Nephron progenitor cell (in vitro differentiated cells): ENCODE measurements at regions not wholly inside any gene's neighbourhood (a gene's known extent, or its start where the extent isn't known, plus 50 kb on each side); places are given as distances from the start of the nearest gene placed in this dataset.
"Not testable (repeated sequence)": the region's sequence is repeated elsewhere in the genome, so short reads cannot be mapped to it uniquely, and the experiment has no call there.

Experiments used
- DNase-seq: peaks from one replicate; pipeline ENCODE4 v3.0.0; 2021
- H3K27ac Mint-ChIP-seq: 2 replicates; pipeline ENCODE4 v1.8.0; 2021; ENCODE audit warnings: mild to moderate bottlenecking, moderate library complexity, mixed read lengths
- H3K27me3 Mint-ChIP-seq: 2 replicates; pipeline ENCODE4 v1.8.0; 2021; ENCODE audit warnings: mild to moderate bottlenecking, low read depth, mixed read lengths; ENCODE audit not compliant: poor library complexity
- H3K36me3 Mint-ChIP-seq: 2 replicates; pipeline ENCODE4 v1.8.0; 2021; ENCODE audit warnings: low read depth, mixed read lengths
- H3K4me1 Mint-ChIP-seq: 2 replicates; pipeline ENCODE4 v1.8.0; 2021; ENCODE audit warnings: mixed read lengths
- H3K4me3 Mint-ChIP-seq: 2 replicates; pipeline ENCODE4 v1.8.0; 2021; ENCODE audit warnings: mild to moderate bottlenecking, moderate library complexity, mixed read lengths
- H3K9me3 Mint-ChIP-seq: 2 replicates; pipeline ENCODE4 v1.8.0; 2021; ENCODE audit warnings: mild to moderate bottlenecking, moderate library complexity, mixed read lengths
- CTCF ChIP-seq: fragments of 200-600 bp; sonication (generic); IDR thresholded peaks from 2 replicates; pipeline ENCODE4 v1.5.0; 2021; ENCODE audit warnings: antibody characterized with exemption

- Mint-ChIP-seq H3K9me3 (peaks cover 26% of the 10 kb centered on the region), H3K4me3 (no peak overlapping the region), H3K4me1 (peaks cover 5% of the 10 kb centered on the region), H3K36me3 (peaks cover 11% of the 10 kb centered on the region), H3K27ac (no peak overlapping the region), H3K27me3 (no peaks in the 10 kb centered on the region)
- no peak for TF ChIP-seq CTCF
- DNase-seq, result no peak
These were observed 101.3 kb upstream of the ZEB2 start for GRCh38 chr2:144621266-144621665.

- Mint-ChIP-seq H3K36me3 (peaks cover 11% of the 10 kb centered on the region), H3K4me3 (no peak overlapping the region), H3K4me1 (no peaks in the 10 kb centered on the region), H3K27me3 (no peaks in the 10 kb centered on the region), H3K27ac (no peak overlapping the region), H3K9me3 (peaks cover 30% of the 10 kb centered on the region)
- DNase-seq, result no peak
- TF ChIP-seq CTCF, result no peak
These were observed 99.8 kb upstream of the ZEB2 start for GRCh38 chr2:144619760-144620159.

- H3K9me3 Mint-ChIP-seq, result peaks cover 12% of the 10 kb centered on the region
- H3K27ac Mint-ChIP-seq, H3K36me3 Mint-ChIP-seq: not testable (repeated sequence)
These were observed 97.3 kb upstream of the ZEB2 start for GRCh38 chr2:144617171-144617570.

GRCh38 chr2:144615866-144616565, 96.1 kb upstream of the ZEB2 start:
- H3K36me3 Mint-ChIP-seq, result no peaks in the 10 kb centered on the region
- DNase-seq, result no peak
- no peaks in the 10 kb centered on the region for H3K27me3 Mint-ChIP-seq
- TF ChIP-seq CTCF, result no peak
- no peak overlapping the region for H3K4me3 Mint-ChIP-seq
- H3K27ac Mint-ChIP-seq, result no peak overlapping the region
- H3K9me3 Mint-ChIP-seq, result peaks cover 3% of the 10 kb centered on the region
- H3K4me1 Mint-ChIP-seq, result peaks cover 5% of the 10 kb centered on the region

More at GRCh38 chr2:144617171-144617570, 97.3 kb upstream of the ZEB2 start:
- not testable (repeated sequence) for H3K4me1 Mint-ChIP-seq, H3K4me3 Mint-ChIP-seq, DNase-seq, H3K27me3 Mint-ChIP-seq

GRCh38 chr2:144607891-144608521, 88.1 kb upstream of the ZEB2 start:
- Mint-ChIP-seq H3K9me3 (no peaks in the 10 kb centered on the region), H3K27me3 (peaks cover 6% of the 10 kb centered on the region), H3K27ac (no peak overlapping the region), H3K36me3 (no peaks in the 10 kb centered on the region), H3K4me3 (no peak overlapping the region), H3K4me1 (peaks cover 15% of the 10 kb centered on the region)
- no peak for DNase-seq
- no peak for TF ChIP-seq CTCF

- H3K27me3 Mint-ChIP-seq, result peaks cover 6% of the 10 kb centered on the region
- no peaks in the 10 kb centered on the region for H3K9me3 Mint-ChIP-seq
- H3K36me3 Mint-ChIP-seq, result no peaks in the 10 kb centered on the region
- no peak overlapping the region for H3K27ac Mint-ChIP-seq
- no peak overlapping the region for H3K4me3 Mint-ChIP-seq
- no peak for DNase-seq
- TF ChIP-seq CTCF, result no peak
- H3K4me1 Mint-ChIP-seq, result peaks cover 15% of the 10 kb centered on the region
These were observed 87.2 kb upstream of the ZEB2 start for GRCh38 chr2:144607099-144607498.
